Cardiac fibroblast (primary cell): ENCODE measurements at regions not wholly inside any gene's neighbourhood (a gene's known extent, or its start where the extent isn't known, plus 50 kb on each side); places are given as distances from the start of the nearest gene placed in this dataset.

Source experiments
- DNase-seq, 2 donors: peaks; one replicate each; pipeline versions ENCODE4 v3.0.0 to v3.0.0-alpha.2; 2010; ENCODE audit warnings: low read depth in 2 of 2
- H3K4me3 ChIP-seq, 2 donors: replicated peaks in 1 of 2; 1 replicate in 1 of 2; 2 replicates in 1 of 2; pipeline ENCODE4 v1.5.1; 2011; ENCODE audit warnings: low read depth in 2 of 2, low read length in 2 of 2, mild to moderate bottlenecking in 2 of 2, moderate library complexity in 1 of 2
- CTCF ChIP-seq: IDR thresholded peaks from one replicate; pipeline ENCODE4 v1.5.1; 2011; ENCODE audit warnings: low read depth, mild to moderate bottlenecking, low read length, inconsistent platforms

DNA sequence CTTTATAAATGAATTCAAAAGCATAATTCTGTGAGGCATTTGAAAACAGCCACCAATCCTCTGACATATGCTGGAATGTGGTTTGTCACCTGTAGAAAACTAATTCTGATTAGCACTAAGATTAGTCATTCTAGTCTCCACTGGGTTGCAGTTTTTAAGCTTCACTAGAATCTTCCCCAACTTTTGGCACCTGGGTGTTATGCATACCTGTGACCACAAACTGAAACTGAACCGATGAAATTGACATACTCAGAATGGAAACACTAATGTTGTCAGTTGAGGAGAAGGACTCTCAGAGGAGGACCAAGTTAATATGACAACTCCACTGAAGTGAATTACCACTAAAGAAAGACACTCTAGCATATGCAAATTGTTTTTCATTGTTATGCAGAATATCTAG lies 285.8 kb upstream of the NEGR1 start:
- TF ChIP-seq CTCF = no peak
- no peak overlapping the region for H3K4me3 ChIP-seq
- DNase-seq = no peak

GRCh38 chr1:72567521-72567920 lies 285.2 kb upstream of the NEGR1 start:
- no peak overlapping the region for H3K4me3 ChIP-seq
- TF ChIP-seq CTCF = no peak
- DNase-seq = peak; percentile 39 to 46

DNA sequence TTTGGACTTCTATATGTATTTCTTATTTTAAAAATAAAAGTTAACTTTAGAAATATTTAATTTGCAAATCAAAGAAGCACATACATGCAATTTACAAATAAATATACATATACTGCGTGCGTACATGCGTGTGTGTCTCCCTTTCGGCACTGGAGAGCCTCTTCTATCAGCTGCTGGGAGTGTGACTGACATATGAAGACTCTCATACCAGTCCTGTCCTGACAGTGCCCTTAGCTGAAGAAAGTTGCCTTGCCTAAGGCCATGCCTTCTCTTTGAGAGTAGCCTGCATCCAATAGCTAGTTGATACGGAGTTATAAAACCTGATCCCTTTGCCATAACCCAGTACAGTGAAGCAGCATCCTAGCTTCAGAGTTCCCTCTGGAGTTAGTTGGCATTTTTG lies 282.4 kb upstream of the NEGR1 start:
- no peak for DNase-seq
- no peak overlapping the region for H3K4me3 ChIP-seq
- TF ChIP-seq CTCF = no peak

- peak; percentile 64 for TF ChIP-seq CTCF
- H3K4me3 ChIP-seq = no peak overlapping the region
- DNase-seq = peak; percentile 25 to 59
Measured at GRCh38 chr1:72557446-72558049, 275.2 kb upstream of the NEGR1 start.

DNA sequence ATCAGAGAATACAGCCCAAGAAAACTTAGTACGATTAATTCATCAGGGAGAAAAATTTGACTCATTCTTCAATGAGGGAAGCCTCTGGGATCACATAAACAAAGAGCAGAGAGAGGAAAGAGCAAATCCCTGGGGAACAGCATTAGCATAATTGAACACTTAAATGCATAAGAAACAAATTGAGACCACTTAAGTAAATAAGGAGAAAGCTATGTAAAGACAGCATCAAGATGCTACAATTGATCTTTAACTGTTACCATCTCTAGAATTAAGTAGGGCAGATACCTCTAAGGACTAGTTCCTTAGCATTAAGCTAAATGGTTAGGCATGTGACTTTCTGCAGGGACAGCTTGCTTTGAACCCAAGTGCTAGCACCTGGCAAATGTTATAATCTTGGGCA lies 265.1 kb upstream of the NEGR1 start:
- DNase-seq = peak in 1 of 2 donors; percentile 34
- no peak for TF ChIP-seq CTCF

DNA sequence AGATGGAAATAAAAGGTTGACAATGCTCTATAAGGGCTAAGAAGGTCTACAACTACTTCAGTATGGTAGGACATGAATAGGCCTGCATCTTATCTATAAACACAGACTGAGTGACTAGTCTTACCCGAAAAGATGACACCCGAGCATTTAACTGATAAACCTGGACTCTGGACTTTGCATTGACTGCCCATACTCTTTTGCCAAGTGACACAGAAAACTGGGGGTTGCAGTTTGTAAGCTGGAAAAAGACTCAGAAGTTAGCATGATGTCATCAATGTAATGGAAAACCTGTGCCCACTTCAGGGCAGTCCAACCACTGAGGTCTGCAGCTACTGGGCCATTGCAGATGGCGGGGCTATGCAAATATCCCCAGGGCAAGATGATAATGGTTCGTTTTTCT lies 258.3 kb upstream of the NEGR1 start:
- no peak overlapping the region for H3K4me3 ChIP-seq
- DNase-seq = no peak
- no peak for TF ChIP-seq CTCF

More for the DNA sequence above, 265.1 kb upstream of the NEGR1 start:
- H3K4me3 ChIP-seq = no peak overlapping the region

GRCh38 chr1:72535470-72535869 lies 253.1 kb upstream of the NEGR1 start:
- TF ChIP-seq CTCF = no peak
- no peak for DNase-seq

More at GRCh38 chr1:72535470-72535869, 253.1 kb upstream of the NEGR1 start:
- H3K4me3 ChIP-seq = no peak overlapping the region
